ENCODE measurements at regions not wholly inside any gene's neighbourhood (a gene's known extent, or its start where the extent isn't known, plus 50 kb on each side); places are given as distances from the start of the nearest gene placed in this dataset.
A peak's percentile ranks its signal among the peaks of the same experiment; 100 is the strongest.

GRCh38 chr1:234781241-234782065 is 171.5 kb upstream of the IRF2BP2 start (continued):
- TF ChIP-seq MBD1 (CRISPR knock-in tag; IDR thresholded peaks at IDR 0.05) = no peak
- TF ChIP-seq MCM3 (IDR thresholded peaks at IDR 0.05) = no peak; the same call in 1 of the 2 replicates
- TF ChIP-seq SNIP1 (IDR thresholded peaks at IDR 0.05; ENCODE audit: low read depth) = no peak
- TF ChIP-seq KHSRP (IDR thresholded peaks at IDR 0.05) = no peak
- no peak for TF ChIP-seq ZNF511 (CRISPR knock-in tag; IDR thresholded peaks at IDR 0.05)
- no peak; the same call in 1 of the 2 replicates for TF ChIP-seq STAG1 (CRISPR knock-in tag; IDR thresholded peaks at IDR 0.05; ENCODE audit: borderline replicate concordance)
- no peak for TF ChIP-seq RFX5 (IDR thresholded peaks at IDR 0.05; ENCODE audit: low read depth, low read length)
- no peak for TF ChIP-seq THAP12 (CRISPR knock-in tag; IDR thresholded peaks at IDR 0.05)
- TF ChIP-seq CREB3 (tag; conservative IDR thresholded peaks at IDR 0.05; ENCODE audit: low read depth) = 0 out of 2 replicates have a peak, but pooled peaks have one; percentile 3
- no peak for TF ChIP-seq NCOA2 (IDR thresholded peaks at IDR 0.05; ENCODE audit: partially characterized antibody in 2 of 2)
- no peak for TF ChIP-seq ZBTB8A (IDR thresholded peaks at IDR 0.05; ENCODE audit: partially characterized antibody)
- no peak for TF ChIP-seq CREBBP (IDR thresholded peaks at IDR 0.05; ENCODE audit: low read depth, low read length)
- 0 out of 2 replicates have a peak, but pooled peaks have one; percentile 44 for TF ChIP-seq TEAD2 (tag; IDR thresholded peaks at IDR 0.05)
- no peak for TF ChIP-seq ZNF143 (CRISPR knock-in tag; IDR thresholded peaks at IDR 0.05)
- TF ChIP-seq TAF1 (IDR thresholded peaks at IDR 0.05; ENCODE audit: control insufficient read depth, extremely low read depth, insufficient read depth, low read length, severe bottlenecking) = no peak
- no peak for TF ChIP-seq ZNF175 (CRISPR knock-in tag; IDR thresholded peaks at IDR 0.05; ENCODE audit: low read depth)
- TF ChIP-seq ATF7 (IDR thresholded peaks at IDR 0.05) = peak; percentile 17; the same call in 1 of the 2 replicates
- no peak for TF ChIP-seq KLF10 (CRISPR knock-in tag; IDR thresholded peaks at IDR 0.05)
- 0 out of 2 replicates have a peak, but pooled peaks have one; percentile 3 for TF ChIP-seq HEY1 (CRISPR knock-in tag; IDR thresholded peaks at IDR 0.05; ENCODE audit: borderline replicate concordance)
- 0 out of 2 replicates have a peak, but pooled peaks have one; percentile 27 for TF ChIP-seq SMAD4 (CRISPR knock-in tag; conservative IDR thresholded peaks at IDR 0.05)
- TF ChIP-seq VEZF1 (CRISPR knock-in tag; IDR thresholded peaks at IDR 0.05) = no peak

Data from K562 (cell line).